ENCODE measurements at regions not wholly inside any gene's neighbourhood (a gene's known extent, or its start where the extent isn't known, plus 50 kb on each side); places are given as distances from the start of the nearest gene placed in this dataset.

GRCh38 chr3:66692766-66693150 is 191.9 kb upstream of the LRIG1 start:
- FAIRE-seq, result no peak

GRCh38 chr3:66693461-66694031 is 192.7 kb upstream of the LRIG1 start:
- no peak for FAIRE-seq

GRCh38 chr3:66702126-66702525 is 201.3 kb upstream of the LRIG1 start:
- FAIRE-seq, result no peak

GRCh38 chr3:66703501-66703900 is 202.7 kb upstream of the LRIG1 start:
- FAIRE-seq, result no peak

- FAIRE-seq, result no peak
These were observed 204.3 kb upstream of the LRIG1 start for GRCh38 chr3:66705076-66705475.

- FAIRE-seq, result no peak
These were observed 206.1 kb upstream of the LRIG1 start for GRCh38 chr3:66706890-66707289.

- no peak for FAIRE-seq
These were observed 208.7 kb upstream of the LRIG1 start for GRCh38 chr3:66709532-66709931.

GRCh38 chr3:66712210-66712609 is 211.4 kb upstream of the LRIG1 start:
- no peak for FAIRE-seq

GRCh38 chr3:66713921-66714320 is 213.1 kb upstream of the LRIG1 start:
- FAIRE-seq, result no peak

GRCh38 chr3:66715806-66716205 is 215.0 kb upstream of the LRIG1 start:
- no peak for FAIRE-seq

- FAIRE-seq, result no peak
These were observed 217.0 kb upstream of the LRIG1 start for GRCh38 chr3:66717806-66718205.

- no peak for FAIRE-seq
These were observed 219.1 kb upstream of the LRIG1 start for GRCh38 chr3:66719796-66720356.

- no peak for FAIRE-seq
These were observed 219.7 kb upstream of the LRIG1 start for GRCh38 chr3:66720508-66720907.

- FAIRE-seq, result no peak
These were observed 221.9 kb upstream of the LRIG1 start for GRCh38 chr3:66722675-66723074.

GRCh38 chr3:66723231-66723630 is 222.4 kb upstream of the LRIG1 start:
- no peak for FAIRE-seq

- FAIRE-seq, result no peak
These were observed 229.0 kb upstream of the LRIG1 start for GRCh38 chr3:66729687-66730393.

GRCh38 chr3:66738625-66739365 is 238.0 kb upstream of the LRIG1 start:
- no peak for FAIRE-seq

- FAIRE-seq, result no peak
These were observed 239.4 kb upstream of the LRIG1 start for GRCh38 chr3:66740260-66740659.

GRCh38 chr3:66744521-66744920 is 243.7 kb upstream of the LRIG1 start:
- FAIRE-seq, result no peak

GRCh38 chr3:66744986-66745385 is 244.2 kb upstream of the LRIG1 start:
- FAIRE-seq, result no peak

- FAIRE-seq, result no peak
These were observed 246.4 kb upstream of the LRIG1 start for GRCh38 chr3:66747261-66747660.

GRCh38 chr3:66747696-66748095 is 246.9 kb upstream of the LRIG1 start:
- FAIRE-seq, result no peak

- no peak for FAIRE-seq
These were observed 247.5 kb upstream of the LRIG1 start for GRCh38 chr3:66748175-66748876.
